HG03521 (cell line): ENCODE measurements at regions not wholly inside any gene's neighbourhood (a gene's known extent, or its start where the extent isn't known, plus 50 kb on each side); places are given as distances from the start of the nearest gene placed in this dataset.

ENCODE experiments used
- ATAC-seq: cut with Tn5 transposase; IDR thresholded peaks from one replicate; pipeline ENCODE4 v1.9.1; 2021; ENCODE audit warnings: mild to moderate bottlenecking, moderate library complexity; ENCODE audit not compliant: unreplicated experiment

- no peak for ATAC-seq
These were observed 454.3 kb upstream of the JARID2 start for GRCh38 chr6:14791526-14791925.

GRCh38 chr6:14792118-14792955 is 453.5 kb upstream of the JARID2 start:
- no peak for ATAC-seq

DNA sequence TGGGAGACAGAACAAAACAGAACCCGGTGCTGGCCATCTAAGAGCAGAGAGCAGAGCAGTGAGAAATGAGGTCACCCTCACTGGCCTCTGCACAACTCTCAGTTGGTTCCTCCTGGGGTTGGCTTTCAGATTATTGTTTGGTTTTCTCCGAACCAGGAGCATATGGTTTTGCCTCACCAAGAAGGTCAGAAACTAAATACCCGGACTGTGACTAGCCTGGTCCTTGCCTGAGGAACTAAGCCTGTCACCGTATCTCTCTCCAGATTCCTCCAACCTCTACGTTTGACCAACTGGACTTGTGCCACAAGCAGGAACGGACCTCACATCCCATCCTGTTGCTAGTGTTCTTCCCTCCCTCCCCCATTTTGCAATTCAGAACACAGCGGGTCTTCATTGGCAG is 450.4 kb upstream of the JARID2 start:
- ATAC-seq = no peak

- no peak for ATAC-seq
These were observed 448.7 kb upstream of the JARID2 start for GRCh38 chr6:14796974-14797762.

GRCh38 chr6:14797875-14798593 is 447.8 kb upstream of the JARID2 start:
- no peak for ATAC-seq

- ATAC-seq = no peak
These were observed 447.3 kb upstream of the JARID2 start for GRCh38 chr6:14798594-14798982.

- ATAC-seq = no peak
These were observed 446.8 kb upstream of the JARID2 start for GRCh38 chr6:14798996-14799588.

- ATAC-seq = no peak
These were observed 445.9 kb upstream of the JARID2 start for GRCh38 chr6:14799928-14800327.

GRCh38 chr6:14802514-14803160 is 443.2 kb upstream of the JARID2 start:
- no peak for ATAC-seq

DNA sequence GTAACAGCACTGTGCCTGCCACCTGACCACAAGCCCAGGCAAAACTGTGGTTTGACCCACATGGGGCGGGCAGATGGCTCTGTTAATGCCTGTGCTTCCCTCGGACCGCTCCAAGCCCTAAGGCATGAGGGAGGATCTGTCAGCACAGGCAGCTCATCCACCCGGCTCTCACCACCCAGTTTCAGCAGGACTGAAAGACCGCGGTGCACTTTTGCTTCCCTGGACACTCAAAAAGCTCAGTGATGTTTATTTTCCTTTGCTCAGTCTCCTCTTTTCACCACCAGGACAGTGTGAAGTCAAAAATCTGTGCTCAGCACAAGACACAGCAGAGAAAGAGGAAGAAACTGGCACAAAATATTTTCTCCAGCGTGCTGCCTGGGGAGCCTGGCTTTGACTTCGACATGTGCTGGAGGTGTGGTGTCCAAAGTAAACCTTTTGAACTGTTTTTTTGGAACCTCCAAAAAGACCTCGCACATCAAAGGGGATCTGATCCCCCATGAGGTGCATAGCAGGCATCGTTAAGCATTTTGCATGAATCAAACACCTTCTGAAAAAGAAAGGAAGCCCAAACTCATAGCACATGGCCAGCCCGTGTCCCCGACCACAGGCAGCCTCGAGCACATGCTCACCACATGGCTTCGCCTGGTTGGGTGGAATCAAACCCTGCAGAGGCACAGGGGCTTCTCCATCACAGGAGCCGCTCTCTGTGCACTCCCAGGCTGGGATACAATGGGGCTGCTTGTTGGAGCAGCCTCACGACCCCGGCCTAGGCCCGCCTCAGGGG is 441.7 kb upstream of the JARID2 start:
- ATAC-seq = no peak

DNA sequence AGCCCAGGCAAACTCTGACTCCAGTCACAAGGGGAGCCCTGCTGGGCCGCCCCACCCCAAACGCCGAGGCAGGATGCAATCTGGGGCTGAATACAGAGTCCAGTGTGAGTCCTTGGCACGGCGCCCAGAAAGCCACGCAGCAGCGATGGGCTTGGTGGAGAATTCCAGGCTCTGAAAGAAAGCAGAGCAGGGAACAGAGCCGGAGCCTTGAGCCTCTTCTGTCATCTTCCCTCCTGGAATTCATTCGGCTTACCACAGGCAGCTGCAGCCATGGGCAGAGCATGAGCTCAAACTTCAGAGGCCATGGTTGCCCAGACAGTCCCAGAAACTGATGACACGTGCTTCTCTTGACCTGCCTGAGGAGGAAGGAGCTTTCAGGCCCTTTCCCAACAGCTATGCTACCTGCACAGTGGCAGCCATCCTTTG is 441.1 kb upstream of the JARID2 start:
- no peak for ATAC-seq

DNA sequence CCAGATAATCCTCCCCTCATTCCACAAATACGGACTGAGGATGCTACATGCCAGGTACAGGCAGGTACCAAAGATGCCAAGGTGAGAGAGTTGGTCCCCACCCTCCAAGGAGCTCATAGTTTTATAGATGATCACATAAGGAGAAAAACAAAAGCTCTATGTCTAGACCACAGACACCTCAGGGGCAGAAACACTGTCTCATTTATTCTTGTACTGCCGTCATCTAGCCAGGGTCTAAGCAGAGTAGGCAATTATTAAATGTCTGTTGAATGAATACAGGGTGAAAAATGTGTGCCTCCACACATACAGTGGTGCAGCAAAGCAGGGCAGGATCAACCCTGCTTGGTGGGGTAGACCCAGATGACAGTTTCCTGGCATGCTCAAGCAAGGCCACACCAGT is 439.8 kb upstream of the JARID2 start:
- no peak for ATAC-seq

- ATAC-seq = no peak
These were observed 438.7 kb upstream of the JARID2 start for GRCh38 chr6:14807130-14807529.

DNA sequence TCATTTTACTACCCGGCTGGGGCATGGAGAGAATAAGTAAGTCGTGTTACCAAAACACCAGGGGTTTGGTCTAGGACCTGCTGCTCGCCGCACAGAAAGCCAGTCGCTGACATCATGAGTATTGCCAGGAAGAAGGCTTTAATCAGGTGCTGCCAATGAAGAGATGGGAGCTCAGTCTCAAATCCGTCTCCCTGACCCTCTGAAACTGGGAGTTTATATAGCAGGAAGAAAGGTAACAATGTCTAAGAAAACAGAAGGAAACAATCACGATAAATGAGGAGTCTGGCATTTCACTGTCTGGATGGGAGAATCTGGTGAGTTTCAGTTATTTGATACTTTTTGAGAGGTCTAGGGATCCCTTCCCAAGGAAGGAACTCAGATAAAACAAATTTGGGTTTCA is 437.9 kb upstream of the JARID2 start:
- ATAC-seq = no peak

DNA sequence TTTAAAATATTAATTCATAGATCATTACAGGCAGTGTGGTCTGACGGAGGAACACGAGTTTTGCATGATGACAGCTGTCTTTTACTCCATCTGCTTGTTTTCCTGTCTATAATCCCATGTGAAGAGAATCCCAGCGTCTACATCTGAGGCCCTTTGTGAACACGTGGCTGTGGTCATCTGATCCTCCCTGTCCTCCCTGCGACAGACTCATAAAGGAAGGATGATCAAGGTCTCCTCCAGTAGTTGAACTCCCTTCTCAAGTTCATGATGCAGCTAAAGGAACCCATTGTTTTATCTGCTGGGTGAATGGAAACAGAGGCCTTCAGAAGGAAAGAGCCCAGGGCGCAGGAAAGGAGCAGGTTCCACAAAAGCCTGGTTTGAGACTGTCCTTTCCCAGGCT is 435.8 kb upstream of the JARID2 start:
- ATAC-seq = no peak

- no peak for ATAC-seq
These were observed 434.0 kb upstream of the JARID2 start for GRCh38 chr6:14811775-14812428.

- no peak for ATAC-seq
These were observed 431.9 kb upstream of the JARID2 start for GRCh38 chr6:14814016-14814415.

DNA sequence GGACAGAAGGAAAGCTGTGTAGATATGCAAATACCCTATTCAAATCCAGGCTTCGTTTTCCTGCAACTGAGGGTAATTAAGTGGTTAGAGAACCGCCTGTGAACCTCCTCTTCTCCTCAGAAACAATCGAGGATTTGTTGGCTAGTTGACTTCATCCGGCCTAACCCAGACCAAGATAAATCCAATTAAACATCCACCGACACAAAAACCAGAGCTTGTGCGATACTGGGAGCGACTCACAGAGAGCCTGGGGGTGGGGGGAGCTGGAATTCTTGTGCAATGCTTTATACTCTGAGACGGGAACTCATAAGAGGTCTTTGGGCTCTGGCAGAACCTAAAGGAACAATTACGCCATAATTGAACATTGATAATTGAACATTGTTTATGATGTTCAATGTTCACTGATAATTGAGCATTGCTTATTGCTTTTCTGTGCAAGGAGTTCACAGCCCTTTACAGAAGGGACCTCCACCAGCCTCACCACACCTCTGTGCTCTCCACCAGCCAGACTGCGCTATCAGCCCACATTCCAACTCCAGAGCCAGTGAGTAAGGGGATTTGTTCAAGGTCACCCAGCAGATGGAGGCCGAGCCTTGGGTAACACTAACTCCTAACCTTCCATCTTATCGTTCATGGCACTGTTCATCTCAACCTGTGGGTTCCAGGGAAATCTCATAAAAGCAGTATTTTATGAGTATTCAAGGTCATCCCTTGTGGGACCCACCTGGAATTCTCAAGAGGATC is 429.6 kb upstream of the JARID2 start:
- no peak for ATAC-seq

GRCh38 chr6:14817074-14817473 is 428.8 kb upstream of the JARID2 start:
- ATAC-seq = no peak
